HG03354 (cell line): ENCODE measurements at regions not wholly inside any gene's neighbourhood (a gene's known extent, or its start where the extent isn't known, plus 50 kb on each side); places are given as distances from the start of the nearest gene placed in this dataset.
"Not testable (repeated sequence)": the region's sequence is repeated elsewhere in the genome, so short reads cannot be mapped to it uniquely, and the experiment has no call there.

ENCODE experiments used
- ATAC-seq: cut with Tn5 transposase; IDR thresholded peaks from one replicate; pipeline ENCODE4 v1.9.1; 2021; ENCODE audit warnings: mild to moderate bottlenecking; ENCODE audit not compliant: unreplicated experiment, poor library complexity, severe bottlenecking

DNA sequence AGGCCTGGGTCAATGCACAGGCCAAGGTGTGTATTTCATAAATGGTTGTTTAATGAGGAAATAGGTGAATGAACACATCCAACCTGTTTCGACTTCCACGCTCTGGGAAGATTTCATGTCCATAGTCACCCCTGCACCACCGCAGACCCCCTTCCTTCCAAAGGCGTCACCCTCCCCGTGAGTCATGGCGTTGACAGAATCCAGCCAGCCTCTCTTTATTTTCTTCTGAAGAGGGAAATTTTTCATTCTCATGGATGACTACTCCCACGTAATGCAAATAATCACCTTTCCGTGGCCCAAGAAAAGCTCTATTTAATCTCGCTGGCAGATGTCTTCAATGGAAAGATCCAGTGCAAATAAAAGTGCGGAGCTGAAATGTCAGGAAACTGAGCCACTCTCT, 75.3 kb upstream of the FOXK1 start:
- no peak for ATAC-seq

DNA sequence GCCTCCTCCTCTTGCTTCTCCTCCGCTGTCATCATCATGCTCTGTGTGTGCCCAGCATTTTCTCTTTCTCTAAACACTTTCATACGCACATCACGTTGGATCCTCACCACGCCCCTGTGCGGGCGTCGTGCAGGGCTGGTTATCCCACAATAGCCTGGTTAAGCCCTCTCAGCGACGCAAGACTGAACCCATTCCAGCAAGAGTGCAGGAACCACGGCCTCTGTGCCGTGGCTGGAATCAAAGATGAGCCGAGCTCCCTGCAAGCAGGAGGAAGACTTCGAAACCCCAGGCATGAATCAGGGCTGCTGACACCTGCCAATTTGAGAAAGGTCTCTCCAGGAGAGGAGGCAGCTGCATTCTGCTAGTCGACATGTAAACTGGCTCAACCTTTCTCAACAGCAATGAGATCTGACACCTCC, 74.8 kb upstream of the FOXK1 start:
- ATAC-seq: no peak

DNA sequence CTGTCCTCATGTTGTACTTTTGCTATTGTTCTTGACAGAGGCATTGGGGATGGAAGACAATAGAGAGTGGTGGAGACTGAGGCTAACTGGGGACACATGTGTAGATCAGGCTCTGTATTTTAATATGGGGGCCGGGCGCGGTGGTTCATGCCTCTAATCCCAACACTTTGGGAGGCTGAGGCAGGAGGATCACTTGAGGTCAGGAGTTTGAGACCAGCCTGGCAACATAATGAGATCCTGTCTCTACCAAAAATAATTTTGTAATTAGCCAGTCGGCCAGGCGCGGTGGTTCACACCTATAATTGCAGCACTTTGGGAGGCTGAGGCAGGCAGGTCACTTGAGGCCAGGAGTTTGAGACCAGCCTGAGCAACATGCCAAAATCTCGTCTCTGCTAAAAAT, 72.5 kb upstream of the FOXK1 start:
- ATAC-seq: not testable (repeated sequence)

DNA sequence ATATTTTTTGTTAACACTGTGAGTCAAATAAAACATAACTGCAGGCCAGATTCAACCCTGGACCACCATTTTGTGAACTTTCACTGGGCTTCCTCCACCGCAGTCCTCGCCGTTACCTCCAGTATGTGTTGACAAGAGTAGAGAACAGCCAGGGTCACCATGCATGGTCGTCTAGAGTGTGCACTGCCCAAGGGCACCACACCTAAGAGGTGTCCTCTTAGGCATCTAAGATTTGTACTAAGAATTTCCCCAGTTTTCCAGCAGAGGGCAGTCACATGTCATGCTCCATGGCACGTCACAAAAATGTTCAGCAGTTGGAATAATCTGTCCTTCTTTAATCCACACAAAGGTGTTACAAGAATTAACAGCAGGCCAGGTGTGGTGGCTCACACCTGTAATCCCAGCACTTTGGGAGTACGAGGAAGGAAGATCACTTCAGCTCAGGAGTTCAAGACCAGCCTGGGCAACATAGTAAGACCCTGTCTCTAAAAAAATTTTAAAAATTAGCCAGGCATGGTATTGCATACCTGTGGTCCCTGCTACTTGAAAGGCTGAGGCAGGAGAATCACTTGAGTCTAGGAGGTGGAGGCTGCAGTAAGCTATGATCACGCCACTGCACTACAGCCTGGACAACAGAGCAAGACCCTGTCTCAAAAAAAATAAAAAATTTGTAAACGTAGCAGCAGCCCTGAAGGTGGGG, 71.2 kb upstream of the FOXK1 start:
- ATAC-seq: peak; percentile 73

DNA sequence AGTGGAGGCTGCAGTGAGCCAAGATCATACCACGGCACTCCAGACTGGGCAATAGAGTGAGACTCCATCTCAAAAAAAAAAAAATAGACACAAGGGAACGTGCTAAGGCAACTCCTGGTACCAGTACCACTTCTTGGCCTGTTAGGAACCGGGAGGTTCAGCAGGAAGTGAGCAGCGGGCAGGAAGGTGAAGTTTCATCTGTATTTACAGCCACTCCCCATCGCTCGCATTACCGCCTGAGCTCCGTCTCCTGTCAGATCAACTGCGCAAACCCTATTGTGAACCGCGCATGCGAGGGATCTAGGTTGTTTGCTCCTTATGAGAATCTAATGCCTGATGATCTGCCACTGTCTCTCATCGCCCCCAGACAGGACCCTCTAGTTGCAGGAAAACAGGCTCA, 69.9 kb upstream of the FOXK1 start:
- no peak for ATAC-seq

DNA sequence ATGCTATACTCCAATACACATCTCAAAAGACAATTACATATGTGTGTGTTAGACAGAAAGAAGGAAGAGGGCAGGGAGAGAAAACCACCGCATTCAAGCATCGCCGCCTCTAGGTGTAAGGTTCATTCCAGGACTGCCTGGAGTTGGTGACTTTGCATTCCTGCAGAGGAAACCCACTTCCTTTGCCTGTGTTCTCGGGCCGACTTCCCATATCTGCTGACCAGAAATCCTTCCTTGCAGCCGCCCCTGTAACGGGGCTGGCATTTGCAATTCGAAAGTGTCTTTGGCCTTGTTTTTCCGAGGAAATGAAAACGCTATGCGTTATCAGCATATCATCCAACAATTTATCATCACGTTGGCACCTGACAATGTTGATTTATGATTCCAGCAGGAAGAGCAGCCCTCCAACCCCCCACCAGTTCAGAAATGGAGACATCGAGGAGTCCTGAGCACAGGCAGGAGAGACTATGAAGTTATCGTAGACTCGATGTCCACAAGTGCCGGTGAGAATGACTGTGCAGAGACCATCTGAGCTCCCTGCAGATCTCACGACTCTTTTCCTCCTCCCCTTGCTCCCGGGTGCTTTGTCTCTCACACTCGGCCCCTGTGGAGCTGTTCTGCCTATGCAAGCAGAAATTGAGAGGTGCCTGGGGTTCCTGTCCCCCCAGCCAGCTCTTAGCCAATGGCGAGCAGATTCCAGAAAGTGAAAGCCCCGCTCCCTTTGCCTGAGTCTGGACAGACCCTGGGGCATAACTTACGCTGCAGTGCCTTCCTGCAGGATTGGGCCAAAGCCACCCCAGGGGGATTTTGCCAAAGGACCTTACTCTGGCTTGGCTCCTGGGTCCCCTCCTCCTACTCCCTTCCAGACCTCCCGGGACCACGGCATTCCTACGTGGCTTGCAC, 68.9 kb upstream of the FOXK1 start:
- no peak for ATAC-seq

DNA sequence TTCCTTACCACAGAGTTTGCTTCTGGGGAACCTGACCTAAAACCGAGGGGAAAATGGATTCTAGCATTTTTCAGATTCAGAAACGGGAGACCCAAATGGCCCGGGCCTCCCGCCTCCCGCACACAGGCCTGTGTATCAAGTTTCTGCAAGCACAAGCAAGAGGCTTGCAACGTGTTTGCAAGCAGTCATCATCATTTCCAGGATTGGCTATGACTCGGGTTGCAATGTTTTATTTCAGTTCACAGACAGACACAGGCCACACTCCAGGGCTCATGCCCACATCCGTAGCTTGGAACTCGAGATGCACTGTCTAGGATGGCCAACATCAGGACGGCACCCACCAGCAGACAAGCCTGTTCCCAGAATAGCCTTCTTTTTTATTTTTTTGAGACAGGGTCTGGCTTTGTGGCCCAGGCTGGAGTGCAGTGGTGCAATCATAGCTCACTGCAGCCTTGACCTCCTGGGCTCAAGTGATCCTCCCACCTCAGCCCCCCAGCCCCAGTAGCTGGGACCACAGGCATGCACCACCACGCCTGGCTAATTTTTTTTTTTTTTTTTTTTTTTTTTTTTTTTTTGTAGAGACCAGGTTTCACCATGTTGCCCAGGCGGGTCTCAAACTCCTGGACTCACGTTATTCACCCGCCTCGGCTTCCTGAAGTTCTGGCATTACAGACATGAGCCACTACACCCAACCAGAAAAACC, 68.1 kb upstream of the FOXK1 start:
- ATAC-seq: no peak

DNA sequence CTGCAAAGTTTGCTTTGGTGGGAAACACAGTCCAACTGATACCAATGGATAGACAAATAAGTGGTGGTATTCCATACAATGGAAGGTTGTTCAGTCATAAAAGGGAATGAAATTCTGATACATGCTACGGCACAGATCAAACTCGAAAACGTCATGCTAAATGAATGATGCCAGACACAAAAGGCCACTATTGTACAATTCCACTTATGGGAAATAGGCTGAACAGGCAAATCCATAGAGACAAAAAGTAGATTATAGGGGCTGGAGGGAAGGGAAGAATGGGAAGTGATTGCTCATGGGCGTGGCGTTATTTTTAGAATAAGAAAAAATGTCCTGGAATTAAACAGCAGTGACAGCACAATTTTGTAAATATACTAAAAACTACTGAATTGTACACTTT, 66.0 kb upstream of the FOXK1 start:
- no peak for ATAC-seq

DNA sequence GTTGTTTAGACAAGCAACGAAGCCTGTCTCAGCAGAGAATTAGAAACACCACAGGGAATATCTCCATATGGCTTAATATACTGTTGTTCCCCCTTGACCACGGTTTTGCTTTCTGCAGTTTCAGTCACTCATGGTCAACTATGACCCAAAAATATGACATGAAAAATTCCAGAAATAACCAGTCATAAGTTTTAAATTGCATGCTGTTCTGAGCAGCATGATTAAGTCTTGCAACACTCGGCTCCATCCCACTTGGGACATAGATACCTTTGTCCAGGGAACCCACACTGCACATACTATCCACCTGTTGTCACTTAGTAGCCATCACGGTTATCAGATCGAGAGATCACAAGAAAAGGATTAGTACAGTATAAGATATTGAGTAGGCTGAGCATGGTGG, 60.7 kb upstream of the FOXK1 start:
- ATAC-seq: no peak

DNA sequence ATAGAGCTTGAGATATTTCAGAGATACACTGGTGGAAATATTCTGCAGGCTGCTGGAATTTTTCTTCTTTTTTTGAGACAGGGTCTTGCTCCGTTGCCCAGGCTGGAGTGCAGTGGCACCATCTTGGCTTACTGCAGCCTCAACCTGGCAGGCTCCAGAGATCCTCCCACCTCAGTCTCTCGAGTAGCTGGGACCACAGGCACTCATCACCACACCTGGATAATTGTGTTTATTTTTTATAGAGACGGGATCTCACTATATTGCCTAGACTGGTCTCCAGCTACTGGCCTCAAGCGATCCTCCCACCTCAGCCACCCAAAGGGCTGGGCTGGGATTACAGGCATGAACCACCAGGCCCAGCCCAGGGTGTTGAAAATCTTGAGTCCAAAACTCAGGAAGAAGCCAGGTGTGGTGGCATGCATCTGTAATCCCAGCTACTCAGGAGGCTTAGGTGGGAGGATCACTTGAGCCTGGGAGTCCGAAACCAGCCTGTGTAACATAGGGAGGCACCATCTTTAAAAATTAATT, 55.7 kb upstream of the FOXK1 start:
- no peak for ATAC-seq

DNA sequence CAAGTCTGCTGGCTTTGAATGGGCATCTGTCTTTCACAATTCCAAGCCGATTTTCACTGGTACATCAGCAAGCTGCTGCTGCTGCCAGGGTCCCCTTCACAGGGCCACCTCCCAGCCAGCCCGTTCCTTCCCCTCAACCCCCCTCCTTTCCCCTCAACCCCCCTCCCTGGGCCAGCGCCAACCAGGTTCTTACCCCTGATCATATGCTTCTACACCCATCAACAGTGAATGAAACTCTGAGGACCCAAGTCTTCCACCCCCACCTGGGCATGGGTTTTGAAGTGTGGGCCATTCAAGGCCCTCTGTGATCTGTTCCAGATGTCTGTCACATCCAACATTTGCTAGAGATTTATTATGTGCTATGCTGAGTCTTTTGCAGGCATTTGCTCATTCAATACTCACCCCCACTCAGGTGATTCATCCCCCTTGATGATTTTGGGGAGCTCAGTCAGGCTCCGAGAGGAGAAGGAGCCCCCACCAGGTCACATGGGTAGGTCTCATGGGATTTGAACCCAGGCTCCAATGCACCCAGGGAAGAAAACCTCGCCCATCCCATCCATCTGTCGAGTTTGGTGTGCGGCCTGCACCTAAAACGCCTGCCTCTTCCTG, 52.7 kb upstream of the FOXK1 start:
- no peak for ATAC-seq

DNA sequence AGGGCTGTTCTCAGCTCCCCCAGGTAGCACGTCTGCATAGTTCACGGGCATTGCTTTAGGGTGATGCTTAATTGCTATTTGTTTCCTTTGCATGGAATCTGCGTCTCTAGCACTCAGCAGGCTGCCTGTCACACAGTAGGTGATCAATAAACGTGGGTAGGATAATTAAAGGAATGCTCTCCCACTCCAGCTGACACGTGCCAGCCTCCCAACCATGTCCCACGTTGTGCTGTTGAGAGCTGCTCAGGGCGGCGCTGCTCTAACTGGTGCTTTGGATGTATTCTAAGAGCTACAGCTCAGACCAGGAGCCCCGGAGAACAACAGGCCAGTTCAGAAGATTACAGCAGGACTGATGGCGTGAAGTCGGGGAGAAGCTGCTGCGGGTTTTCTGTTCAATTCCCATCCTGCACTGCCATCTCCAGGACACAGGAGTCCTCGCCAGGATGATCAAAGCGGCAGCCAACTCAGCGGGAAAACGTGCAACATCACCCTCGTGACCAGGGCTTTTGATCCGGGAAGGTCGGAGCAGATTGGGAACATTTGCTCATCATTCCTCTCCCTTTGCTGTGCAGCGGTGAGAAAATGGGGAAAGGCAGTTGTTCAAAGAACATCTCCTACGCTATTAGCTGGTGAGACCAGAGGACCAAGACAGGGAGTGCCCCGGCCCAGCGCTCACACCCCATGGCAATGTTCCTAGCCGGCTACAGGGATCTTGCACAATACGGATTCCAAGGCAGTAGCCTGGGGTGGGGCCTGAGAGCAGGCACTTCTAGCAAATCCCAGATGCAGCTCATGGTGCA, 50.5 kb upstream of the FOXK1 start:
- no peak for ATAC-seq
